Medulla oblongata (tissue), 1 donor: ENCODE measurements at regions not wholly inside any gene's neighbourhood (a gene's known extent, or its start where the extent isn't known, plus 50 kb on each side); places are given as distances from the start of the nearest gene placed in this dataset.

Experiments used
- DNase-seq: peaks from one replicate; pipeline ENCODE4 v3.0.0-alpha.2; 2015; ENCODE audit errors: extremely low spot score

- no peak for DNase-seq
These were observed 53.3 kb upstream of the SLC6A11 start for GRCh38 chr3:10762611-10763247.

GRCh38 chr3:10763248-10763620, 52.8 kb upstream of the SLC6A11 start:
- DNase-seq = no peak

DNA sequence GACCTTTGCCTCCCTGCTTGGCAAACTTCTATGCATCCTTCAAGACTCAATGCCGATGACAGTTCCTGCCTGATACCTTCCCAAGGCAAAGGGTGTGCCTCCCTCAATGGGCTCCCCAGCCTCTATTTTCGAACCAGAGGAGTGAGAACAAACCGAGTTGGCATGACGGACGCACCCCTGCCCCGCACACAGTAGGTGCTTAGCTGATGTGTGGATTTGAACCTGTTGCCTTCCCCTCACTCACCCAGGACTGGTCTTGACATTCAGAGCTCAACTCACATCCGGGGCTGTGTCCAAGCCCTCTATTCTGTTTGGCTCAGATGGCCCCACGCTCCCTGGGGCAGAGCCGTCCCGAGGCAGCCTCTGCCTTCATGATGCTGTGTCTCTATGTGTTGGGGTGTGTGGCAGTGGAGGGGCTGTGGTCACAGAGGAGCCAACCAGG, 52.2 kb upstream of the SLC6A11 start:
- DNase-seq = no peak

- peak; percentile 67 for DNase-seq
These were observed 51.6 kb upstream of the SLC6A11 start for GRCh38 chr3:10764259-10765051.

- no peak for DNase-seq
These were observed 49.9 kb upstream of the SLC6A11 start for GRCh38 chr3:10766049-10766705.
